ENCODE measurements at regions not wholly inside any gene's neighbourhood (a gene's known extent, or its start where the extent isn't known, plus 50 kb on each side); places are given as distances from the start of the nearest gene placed in this dataset.

DNA sequence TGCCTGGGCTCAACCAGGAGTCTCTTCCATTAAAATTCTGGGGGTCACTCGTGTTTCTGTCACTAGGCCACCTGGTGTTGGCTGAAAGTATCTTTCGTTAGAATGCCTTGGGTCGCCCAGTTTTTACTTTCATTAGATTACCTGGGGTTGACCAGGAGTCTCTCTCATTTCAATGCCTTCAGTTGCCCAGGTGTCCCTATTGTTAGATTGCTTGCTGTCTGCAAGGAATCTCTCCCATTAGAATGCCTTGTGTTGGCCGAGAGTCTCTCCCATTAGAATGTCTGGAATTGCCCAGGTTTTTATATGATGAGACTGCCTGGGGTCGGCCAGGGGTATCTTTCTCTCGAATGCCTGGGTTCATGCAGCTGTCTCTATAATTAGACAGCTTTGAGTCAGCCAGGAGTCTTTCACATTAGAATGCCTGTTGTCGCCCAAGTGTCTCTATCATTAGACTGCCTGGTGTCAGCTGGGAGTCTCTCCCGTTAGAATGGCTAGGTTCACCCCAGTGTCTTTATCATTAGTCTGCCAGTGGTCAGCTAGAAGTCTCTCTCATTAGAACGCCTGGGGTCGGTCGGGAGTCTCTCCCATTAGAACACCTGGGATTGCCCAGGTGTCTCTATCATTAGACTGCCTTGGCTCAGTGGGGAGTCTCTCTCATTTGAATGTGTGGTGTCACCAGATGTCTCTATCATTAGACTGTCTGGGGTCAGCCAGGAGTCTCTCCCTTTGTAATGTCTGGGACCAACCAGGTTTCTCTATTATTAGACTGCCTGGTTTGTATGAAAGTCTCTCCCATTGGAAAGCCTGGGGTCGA is 1446.8 kb downstream of the UQCRFS1 start:
- no peak overlapping the region for H3K4me3 ChIP-seq (ENCODE audit: low read length)
- no peaks in the 10 kb centered on the region for H3K4me1 ChIP-seq (ENCODE audit: insufficient read depth, low read length)
- H3K9me3 ChIP-seq (ENCODE audit: low read depth, low read length): peaks cover 11% of the 10 kb centered on the region
- no peaks in the 10 kb centered on the region for H3K27me3 ChIP-seq (ENCODE audit: insufficient read depth, low read length)

DNA sequence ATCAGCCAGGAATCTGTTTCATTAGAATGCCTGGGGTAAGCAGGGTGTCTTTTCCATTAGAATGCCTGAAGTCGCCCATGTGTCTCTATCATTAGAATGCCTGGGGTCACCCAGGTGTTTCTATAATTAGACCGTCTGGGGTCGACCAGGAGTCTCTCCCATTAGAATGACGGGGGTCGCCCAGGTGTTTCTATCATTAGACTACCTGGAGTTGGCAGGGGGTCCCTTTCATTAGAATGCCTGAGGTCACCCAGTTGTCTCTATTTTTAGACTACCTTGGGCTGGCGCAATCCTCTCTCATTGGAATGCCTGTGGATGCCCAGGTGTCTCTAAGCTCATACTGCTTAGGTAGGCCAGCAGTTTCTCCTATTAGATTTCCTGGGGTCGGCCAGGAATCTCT is 1447.6 kb downstream of the UQCRFS1 start:
- Histone ChIP-seq H3K4me1 (ENCODE audit: insufficient read depth, low read length) (no peaks in the 10 kb centered on the region), H3K4me3 (ENCODE audit: low read length) (no peak overlapping the region), H3K27me3 (ENCODE audit: insufficient read depth, low read length) (no peaks in the 10 kb centered on the region), H3K9me3 (ENCODE audit: low read depth, low read length) (peaks cover 11% of the 10 kb centered on the region)

DNA sequence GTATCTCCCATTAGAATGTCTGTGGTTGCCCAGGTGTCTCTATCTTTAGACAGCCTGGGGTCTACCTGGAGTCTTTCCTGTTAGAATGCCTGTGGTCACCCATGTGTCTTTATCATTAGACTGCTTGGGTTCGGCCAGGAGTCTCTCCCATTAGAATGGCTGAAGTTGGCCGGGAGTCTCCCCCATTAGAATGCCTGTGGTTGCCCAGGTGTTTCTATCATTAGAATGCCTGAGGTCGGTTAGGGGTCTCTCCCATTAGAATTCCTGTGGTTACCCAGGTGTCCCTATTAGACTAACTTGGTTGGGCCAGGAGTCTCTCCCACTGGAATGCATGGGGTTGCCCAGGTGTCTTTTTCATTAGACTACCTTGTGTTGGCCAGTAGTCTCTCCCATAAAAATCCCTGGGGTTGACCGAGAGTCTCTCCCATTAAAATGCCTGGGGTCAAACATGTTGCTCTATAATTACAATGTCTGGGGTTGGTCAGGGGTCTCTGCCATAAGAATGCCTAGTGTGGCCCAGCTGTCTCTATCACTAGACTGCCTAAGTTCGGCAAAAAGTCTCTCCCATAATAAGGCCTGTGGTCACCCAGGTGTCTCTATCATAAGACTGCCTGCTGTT is 1448.7 kb downstream of the UQCRFS1 start:
- Histone ChIP-seq H3K9me3 (ENCODE audit: low read depth, low read length) (peaks cover 11% of the 10 kb centered on the region), H3K27me3 (ENCODE audit: insufficient read depth, low read length) (no peaks in the 10 kb centered on the region), H3K4me1 (ENCODE audit: insufficient read depth, low read length) (no peaks in the 10 kb centered on the region), H3K4me3 (ENCODE audit: low read length) (no peak overlapping the region)

DNA sequence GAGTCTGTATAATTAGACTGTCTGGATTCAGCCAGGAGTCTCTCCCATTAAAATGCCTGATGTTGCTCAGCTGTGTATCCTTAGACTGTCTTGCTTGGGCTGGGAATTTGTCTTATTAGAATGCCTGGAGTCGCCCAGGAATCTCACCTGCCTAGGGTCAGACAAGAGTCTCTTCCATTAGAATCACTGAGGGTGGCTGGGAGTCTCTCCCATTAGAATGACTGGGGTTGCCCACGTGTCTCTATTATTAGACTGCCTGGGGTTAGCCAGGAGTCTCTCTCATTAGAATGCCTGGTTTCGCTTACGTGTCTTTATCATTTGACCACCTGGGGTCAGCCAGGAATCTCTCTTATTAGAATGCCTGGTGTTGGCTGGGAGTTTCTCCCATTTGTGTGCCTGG is 1450.0 kb downstream of the UQCRFS1 start:
- Histone ChIP-seq H3K4me1 (ENCODE audit: insufficient read depth, low read length) (no peaks in the 10 kb centered on the region), H3K4me3 (ENCODE audit: low read length) (no peak overlapping the region), H3K9me3 (ENCODE audit: low read depth, low read length) (peaks cover 5% of the 10 kb centered on the region), H3K27me3 (ENCODE audit: insufficient read depth, low read length) (no peaks in the 10 kb centered on the region)

DNA sequence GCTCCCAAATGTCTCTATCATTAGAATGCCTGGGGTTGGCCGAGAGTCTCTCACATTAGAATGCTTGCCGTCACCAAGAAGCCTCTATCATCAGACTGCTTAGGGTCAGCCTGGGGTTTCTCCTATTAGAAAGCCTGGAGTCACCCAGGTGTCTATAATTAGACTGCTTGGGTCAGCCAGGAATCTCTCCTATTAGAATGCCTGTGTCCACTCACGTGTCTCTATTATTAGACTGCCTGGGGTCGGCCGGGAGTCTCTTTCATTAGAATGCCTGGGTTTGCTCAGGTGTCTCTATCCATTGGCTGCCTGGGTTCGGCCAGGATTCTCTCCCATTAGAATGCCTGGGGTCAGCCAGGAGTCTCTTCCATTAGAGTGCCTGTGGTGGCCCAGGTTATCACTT is 1453.1 kb downstream of the UQCRFS1 start:
- no peaks in the 10 kb centered on the region for H3K27me3 ChIP-seq (ENCODE audit: insufficient read depth, low read length)
- no peaks in the 10 kb centered on the region for H3K4me1 ChIP-seq (ENCODE audit: insufficient read depth, low read length)
- H3K9me3 ChIP-seq (ENCODE audit: low read depth, low read length): no peaks in the 10 kb centered on the region
- H3K4me3 ChIP-seq (ENCODE audit: low read length): no peak overlapping the region

DNA sequence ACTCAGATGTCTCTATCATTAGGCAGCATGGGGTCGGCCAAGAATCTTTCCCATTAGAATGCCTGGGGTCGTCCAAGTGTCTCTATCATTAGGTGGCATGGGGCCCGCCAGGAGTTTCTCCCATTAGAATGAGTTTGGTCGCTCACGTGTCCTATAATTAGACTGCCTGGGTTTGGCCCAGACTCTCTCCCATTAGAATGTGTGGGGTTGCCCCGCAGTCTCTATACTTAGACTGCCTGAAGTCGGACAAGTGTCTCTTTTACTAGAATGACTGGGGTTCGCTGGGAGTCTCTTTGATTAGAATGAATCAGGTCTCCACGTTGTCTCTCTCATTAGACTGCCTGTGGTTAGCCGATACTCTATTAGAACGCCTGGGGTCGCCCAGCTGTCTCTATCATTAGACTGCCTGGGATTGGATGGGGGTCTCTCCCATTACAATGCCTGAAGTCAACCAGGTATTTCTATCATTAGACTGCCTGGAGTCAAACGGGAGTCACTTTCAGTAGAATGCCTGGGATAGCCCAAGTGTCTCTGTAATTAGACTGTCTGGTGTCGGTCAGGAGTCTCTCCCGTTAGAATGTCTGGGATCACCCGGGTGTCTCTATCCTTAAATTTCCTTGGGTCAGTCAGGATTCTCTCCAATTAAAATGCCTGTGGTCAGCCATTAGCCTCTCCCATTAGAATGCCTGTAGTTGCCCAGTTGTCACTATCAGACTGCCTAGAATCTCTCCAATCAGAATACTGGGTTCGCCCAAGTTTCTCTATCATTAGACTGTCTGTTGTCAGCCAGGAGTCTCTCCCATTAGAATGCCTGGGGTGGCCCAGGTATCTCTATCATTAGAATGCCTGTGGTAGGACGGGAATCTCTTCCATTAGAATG is 1454.1 kb downstream of the UQCRFS1 start:
- Histone ChIP-seq H3K4me1 (ENCODE audit: insufficient read depth, low read length) (no peaks in the 10 kb centered on the region), H3K4me3 (ENCODE audit: low read length) (no peak overlapping the region), H3K9me3 (ENCODE audit: low read depth, low read length) (no peaks in the 10 kb centered on the region), H3K27me3 (ENCODE audit: insufficient read depth, low read length) (no peaks in the 10 kb centered on the region)

DNA sequence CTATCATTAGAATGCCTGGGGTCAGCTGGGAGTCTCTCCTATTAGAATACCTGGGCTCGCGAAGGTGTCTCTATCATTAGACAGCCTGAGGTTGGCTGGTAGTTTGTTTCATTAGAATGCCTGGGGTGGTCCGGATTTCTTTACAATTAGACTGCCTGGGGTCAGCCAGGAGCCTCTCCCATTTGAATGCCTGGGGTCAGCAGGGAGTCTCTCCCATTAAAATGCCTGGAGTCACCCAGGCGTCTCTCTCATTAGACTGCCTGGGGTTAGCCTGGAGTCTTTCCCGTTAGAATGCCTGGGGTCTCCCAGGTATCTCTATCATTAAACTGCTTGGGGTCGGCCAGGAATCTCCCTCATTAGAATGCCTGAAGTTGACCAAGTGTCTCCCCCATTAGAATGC is 1458.3 kb downstream of the UQCRFS1 start:
- Histone ChIP-seq H3K4me1 (ENCODE audit: insufficient read depth, low read length) (no peaks in the 10 kb centered on the region), H3K9me3 (ENCODE audit: low read depth, low read length) (no peaks in the 10 kb centered on the region), H3K27me3 (ENCODE audit: insufficient read depth, low read length) (no peaks in the 10 kb centered on the region), H3K4me3 (ENCODE audit: low read length) (no peak overlapping the region)

DNA sequence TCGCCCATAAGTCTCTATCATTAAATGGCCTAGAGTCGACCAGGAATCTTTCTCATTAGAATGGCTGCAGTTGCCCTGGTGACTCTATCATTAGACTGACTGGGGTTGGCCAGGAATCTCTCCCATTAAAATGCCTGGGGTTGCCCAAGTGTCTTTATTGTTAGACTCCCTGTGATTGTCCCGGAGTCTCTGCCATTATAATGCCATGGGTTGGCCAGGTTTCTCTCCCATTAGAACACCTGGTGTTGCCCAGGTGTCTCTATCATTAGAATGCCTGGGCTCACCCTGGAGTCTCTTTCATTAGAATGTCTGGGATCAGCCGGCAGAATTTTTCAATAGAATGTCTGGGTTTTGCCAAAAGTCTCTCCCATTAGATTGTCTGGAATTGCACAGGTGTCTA is 1459.3 kb downstream of the UQCRFS1 start:
- H3K27me3 ChIP-seq (ENCODE audit: insufficient read depth, low read length): no peaks in the 10 kb centered on the region

DNA sequence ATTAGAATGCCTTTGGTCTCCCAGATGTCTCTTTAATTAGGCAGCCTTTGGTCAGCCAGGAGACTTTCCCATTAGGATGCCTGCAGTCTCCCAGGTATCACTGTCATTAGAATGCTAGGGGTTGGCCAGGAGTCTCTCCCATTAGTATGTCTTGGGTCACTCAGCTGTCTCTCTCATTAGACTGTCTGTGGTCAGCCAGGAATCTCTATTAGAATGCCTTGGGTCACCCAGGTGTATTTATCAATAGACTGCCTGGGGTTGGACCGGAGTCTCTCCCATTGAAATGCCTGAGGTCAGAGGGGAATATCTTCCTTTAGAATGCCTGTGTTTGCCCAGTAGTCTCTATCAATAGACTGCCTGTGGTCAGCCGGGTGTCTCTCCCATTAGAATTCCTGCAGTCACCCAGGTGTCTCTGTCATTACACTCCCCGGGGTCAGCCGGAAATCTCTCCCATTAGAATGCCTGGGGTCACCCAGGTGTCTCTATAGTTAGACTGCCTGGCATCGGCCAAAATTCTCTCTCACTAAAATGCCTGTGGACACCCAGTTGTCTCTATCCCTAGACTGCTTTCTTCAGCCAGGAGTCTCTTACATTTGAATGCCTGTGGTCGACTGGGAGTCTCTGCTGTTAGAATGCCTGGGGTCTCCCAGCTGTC is 1460.3 kb downstream of the UQCRFS1 start:
- Histone ChIP-seq H3K4me1 (ENCODE audit: insufficient read depth, low read length) (no peaks in the 10 kb centered on the region), H3K27me3 (ENCODE audit: insufficient read depth, low read length) (no peaks in the 10 kb centered on the region), H3K4me3 (ENCODE audit: low read length) (no peak overlapping the region), H3K9me3 (ENCODE audit: low read depth, low read length) (no peaks in the 10 kb centered on the region)

More for the DNA sequence above, 1459.3 kb downstream of the UQCRFS1 start:
- Histone ChIP-seq H3K9me3 (ENCODE audit: low read depth, low read length) (no peaks in the 10 kb centered on the region), H3K4me3 (ENCODE audit: low read length) (no peak overlapping the region), H3K4me1 (ENCODE audit: insufficient read depth, low read length) (no peaks in the 10 kb centered on the region)

DNA sequence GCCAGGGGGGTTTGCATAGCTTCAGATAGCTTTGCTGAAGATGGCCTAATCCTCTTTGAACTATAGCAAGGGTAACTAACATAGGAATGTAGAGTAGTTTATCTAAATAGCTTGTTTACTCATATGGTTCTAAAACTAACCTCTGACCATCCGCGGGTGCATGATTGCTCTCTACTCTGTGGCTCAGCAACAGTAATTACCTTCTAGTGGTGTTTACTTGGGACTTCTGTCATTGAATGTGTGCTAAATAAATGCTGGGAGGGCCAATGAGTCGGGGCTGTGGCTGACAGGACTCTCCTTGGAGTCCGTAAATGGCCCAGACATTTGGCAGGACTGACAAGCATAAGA is 1461.9 kb downstream of the UQCRFS1 start:
- Histone ChIP-seq H3K9me3 (ENCODE audit: low read depth, low read length) (no peaks in the 10 kb centered on the region), H3K4me1 (ENCODE audit: insufficient read depth, low read length) (no peaks in the 10 kb centered on the region), H3K4me3 (ENCODE audit: low read length) (no peak overlapping the region), H3K27me3 (ENCODE audit: insufficient read depth, low read length) (no peaks in the 10 kb centered on the region)

DNA sequence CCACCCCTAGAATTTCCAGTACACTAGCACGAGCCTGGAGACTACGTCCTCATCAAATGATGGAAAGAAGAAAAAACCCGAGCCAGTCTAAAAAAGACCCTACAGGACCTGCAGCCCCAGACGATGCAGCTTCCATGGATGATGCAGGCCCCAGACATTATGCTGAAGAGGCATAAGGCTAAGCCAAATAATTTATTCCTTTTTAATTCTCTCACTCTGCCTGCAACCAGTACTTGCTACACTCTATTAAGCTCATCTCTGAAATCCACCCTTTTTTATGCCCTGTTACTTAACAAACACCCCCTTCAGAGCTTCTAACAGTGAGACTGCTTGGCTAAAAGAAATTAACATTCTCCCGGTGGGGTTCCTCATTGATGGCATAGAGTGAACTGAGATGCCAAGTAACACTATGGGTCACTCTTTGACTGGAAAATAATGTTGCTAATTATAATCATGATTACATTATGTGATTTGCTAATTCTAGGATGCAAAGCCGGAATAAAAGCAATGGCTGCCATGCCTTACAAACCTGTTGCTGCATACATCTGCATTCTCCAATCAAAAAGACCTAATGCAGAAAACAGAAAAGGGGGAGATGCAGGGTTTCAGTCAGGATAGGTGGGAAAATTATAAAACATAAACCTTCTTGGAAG is 1462.4 kb downstream of the UQCRFS1 start:
- H3K9me3 ChIP-seq (ENCODE audit: low read depth, low read length): no peaks in the 10 kb centered on the region
- H3K4me3 ChIP-seq (ENCODE audit: low read length): no peak overlapping the region
- no peaks in the 10 kb centered on the region for H3K4me1 ChIP-seq (ENCODE audit: insufficient read depth, low read length)
- H3K27me3 ChIP-seq (ENCODE audit: insufficient read depth, low read length): no peaks in the 10 kb centered on the region

DNA sequence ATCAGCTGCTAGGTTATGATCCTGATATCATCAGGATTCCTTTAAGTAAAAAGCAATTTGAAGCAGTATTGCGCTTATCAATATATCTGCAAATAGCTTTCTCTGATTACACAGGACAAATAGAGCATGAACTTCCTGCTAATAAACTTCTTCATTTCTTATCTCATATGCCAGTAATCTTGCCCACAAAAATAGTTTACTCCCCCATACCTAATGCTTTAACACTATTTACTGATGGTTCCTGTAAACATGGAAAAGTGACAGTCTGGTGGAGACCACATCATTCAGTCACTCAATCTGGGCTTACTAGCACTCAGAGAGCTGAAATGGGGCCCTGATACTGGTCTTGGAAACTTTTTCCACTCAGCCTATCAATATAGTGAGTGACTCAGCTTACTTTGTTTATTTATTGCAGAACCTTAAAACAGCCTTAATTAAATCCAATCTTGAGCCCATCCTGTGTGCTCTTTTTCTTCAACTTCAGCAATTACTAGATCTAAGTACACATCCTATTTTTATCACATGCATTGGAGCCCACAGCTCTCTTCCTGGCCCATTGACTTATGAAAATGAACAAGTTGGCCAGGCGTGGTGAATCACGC is 1464.3 kb downstream of the UQCRFS1 start:
- no peak overlapping the region for H3K4me3 ChIP-seq (ENCODE audit: low read length)
- no peaks in the 10 kb centered on the region for H3K9me3 ChIP-seq (ENCODE audit: low read depth, low read length)
- H3K27me3 ChIP-seq (ENCODE audit: insufficient read depth, low read length): no peaks in the 10 kb centered on the region
- no peaks in the 10 kb centered on the region for H3K4me1 ChIP-seq (ENCODE audit: insufficient read depth, low read length)

DNA sequence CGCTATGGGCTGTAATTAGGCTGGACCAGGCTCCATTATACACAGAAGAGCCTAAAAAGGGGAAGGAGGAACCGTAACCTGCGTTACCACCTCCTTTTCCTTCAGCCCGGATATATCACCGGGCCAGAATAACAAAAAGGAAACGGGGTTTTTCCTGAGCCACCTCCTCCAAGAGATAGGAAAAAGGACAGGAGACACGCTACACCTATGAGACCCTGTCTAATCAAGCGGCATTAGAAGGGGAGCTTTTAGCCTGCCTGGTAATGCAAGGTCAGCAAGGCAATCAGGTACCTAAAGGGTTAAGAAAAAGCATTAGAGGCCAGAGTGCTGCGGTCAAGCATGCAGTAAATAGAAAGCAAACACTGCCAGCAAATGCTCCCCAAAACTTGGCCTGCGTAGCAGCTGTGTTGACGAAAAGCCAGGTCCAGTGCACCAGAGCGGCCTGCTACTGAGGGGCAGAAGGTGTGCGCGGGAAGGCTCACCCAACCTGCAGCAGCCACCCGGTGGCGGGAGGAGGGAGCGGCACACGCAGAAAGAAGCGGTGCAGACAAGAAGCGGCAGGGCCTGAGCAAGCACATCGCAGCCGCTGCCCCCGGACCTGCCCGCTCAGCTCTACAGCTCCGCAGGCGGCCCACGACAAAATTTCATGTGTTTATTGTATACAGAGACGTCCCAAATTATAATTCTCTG is 1466.1 kb downstream of the UQCRFS1 start:
- Histone ChIP-seq H3K27me3 (ENCODE audit: insufficient read depth, low read length) (no peaks in the 10 kb centered on the region), H3K4me3 (ENCODE audit: low read length) (no peak overlapping the region), H3K4me1 (ENCODE audit: insufficient read depth, low read length) (no peaks in the 10 kb centered on the region), H3K9me3 (ENCODE audit: low read depth, low read length) (no peaks in the 10 kb centered on the region)

Measured in mononuclear cell (primary cell).